PC-9 (cell line): ENCODE measurements at regions not wholly inside any gene's neighbourhood (a gene's known extent, or its start where the extent isn't known, plus 50 kb on each side); places are given as distances from the start of the nearest gene placed in this dataset.

ENCODE experiments used
- EZH2 ChIP-seq: fragments of 200-600 bp; sonication (generic); IDR thresholded peaks from 2 replicates; pipeline ENCODE4 v1.8.0; 2017; ENCODE audit warnings: antibody characterized with exemption, low read depth
- TF ChIP-seq, protein P1 (sequence below): fragments of 200-600 bp; sonication (generic); conservative IDR thresholded peaks from 2 replicates; pipeline ENCODE4 v1.6.1; 2017; ENCODE audit warnings: mixed run types, antibody characterized with exemption, mild to moderate bottlenecking, moderate library complexity

DNA sequence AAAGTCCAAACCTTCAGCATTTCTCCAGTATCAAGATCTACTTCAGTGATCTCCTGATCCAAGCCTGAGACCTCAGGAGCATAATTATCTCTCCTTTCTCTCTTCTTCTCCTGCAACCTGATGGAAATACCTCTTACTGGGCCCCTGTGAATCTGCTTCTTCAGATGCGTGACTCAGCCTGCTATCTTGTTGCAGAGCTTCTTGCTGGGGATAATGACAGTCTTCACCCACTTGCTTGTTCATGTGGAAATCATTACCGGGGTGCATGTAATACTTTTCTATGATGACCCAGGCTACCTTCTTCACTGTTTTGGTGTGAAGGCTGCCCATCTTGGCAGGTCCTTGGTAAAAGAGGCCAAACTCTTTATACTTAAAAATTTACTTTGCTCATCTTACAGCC, 140.0 kb upstream of the POU2AF2 start:
- TF ChIP-seq, protein P1, sequence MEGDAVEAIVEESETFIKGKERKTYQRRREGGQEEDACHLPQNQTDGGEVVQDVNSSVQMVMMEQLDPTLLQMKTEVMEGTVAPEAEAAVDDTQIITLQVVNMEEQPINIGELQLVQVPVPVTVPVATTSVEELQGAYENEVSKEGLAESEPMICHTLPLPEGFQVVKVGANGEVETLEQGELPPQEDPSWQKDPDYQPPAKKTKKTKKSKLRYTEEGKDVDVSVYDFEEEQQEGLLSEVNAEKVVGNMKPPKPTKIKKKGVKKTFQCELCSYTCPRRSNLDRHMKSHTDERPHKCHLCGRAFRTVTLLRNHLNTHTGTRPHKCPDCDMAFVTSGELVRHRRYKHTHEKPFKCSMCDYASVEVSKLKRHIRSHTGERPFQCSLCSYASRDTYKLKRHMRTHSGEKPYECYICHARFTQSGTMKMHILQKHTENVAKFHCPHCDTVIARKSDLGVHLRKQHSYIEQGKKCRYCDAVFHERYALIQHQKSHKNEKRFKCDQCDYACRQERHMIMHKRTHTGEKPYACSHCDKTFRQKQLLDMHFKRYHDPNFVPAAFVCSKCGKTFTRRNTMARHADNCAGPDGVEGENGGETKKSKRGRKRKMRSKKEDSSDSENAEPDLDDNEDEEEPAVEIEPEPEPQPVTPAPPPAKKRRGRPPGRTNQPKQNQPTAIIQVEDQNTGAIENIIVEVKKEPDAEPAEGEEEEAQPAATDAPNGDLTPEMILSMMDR, result no peak
- TF ChIP-seq EZH2, result no peak
